H54 (cell line): ENCODE measurements at regions not wholly inside any gene's neighbourhood (a gene's known extent, or its start where the extent isn't known, plus 50 kb on each side); places are given as distances from the start of the nearest gene placed in this dataset.

Experiments used
- DNase-seq: peaks from one replicate; pipeline ENCODE4 v3.0.0; 2011; ENCODE audit warnings: low spot score, mixed read lengths; ENCODE audit not compliant: insufficient read length
- FAIRE-seq: peaks from 3 replicates; lab custom pipeline; 2011; peaks lifted over from hg19 to GRCh38; lab: Jason Lieb, UNC
- POLR2A ChIP-seq: IDR thresholded peaks from 2 replicates; pipeline ENCODE4 v1.6.1; 2011; ENCODE audit warnings: low read depth, mild to moderate bottlenecking, low read length

- FAIRE-seq (no peak), DNase-seq (no peak)
- TF ChIP-seq POLR2A, result no peak
Observed at GRCh38 chr10:130750441-130750840, 561.1 kb downstream of the TCERG1L start.

GRCh38 chr10:130751106-130751840 is 560.2 kb downstream of the TCERG1L start:
- no peak for TF ChIP-seq POLR2A
- no peak for DNase-seq
- FAIRE-seq, result no peak

- no peak for DNase-seq
- no peak for FAIRE-seq
- no peak for TF ChIP-seq POLR2A
Observed at GRCh38 chr10:130751851-130752250, 559.7 kb downstream of the TCERG1L start.

- no peak for TF ChIP-seq POLR2A
- DNase-seq, result no peak
- FAIRE-seq, result no peak
Observed at GRCh38 chr10:130756651-130757050, 554.9 kb downstream of the TCERG1L start.

GRCh38 chr10:130757271-130757670 is 554.2 kb downstream of the TCERG1L start:
- FAIRE-seq (no peak), DNase-seq (no peak)
- no peak for TF ChIP-seq POLR2A

GRCh38 chr10:130757821-130758489 is 553.6 kb downstream of the TCERG1L start:
- FAIRE-seq (no peak), DNase-seq (no peak)
- TF ChIP-seq POLR2A, result no peak

- DNase-seq, result no peak
- no peak for TF ChIP-seq POLR2A
- FAIRE-seq, result no peak
Observed at GRCh38 chr10:130758529-130758928, 553.0 kb downstream of the TCERG1L start.

- DNase-seq, result no peak
- no peak for FAIRE-seq
- TF ChIP-seq POLR2A, result no peak
Observed at GRCh38 chr10:130761032-130761575, 550.4 kb downstream of the TCERG1L start.

GRCh38 chr10:130761788-130762301 is 549.7 kb downstream of the TCERG1L start:
- TF ChIP-seq POLR2A, result no peak
- DNase-seq (no peak), FAIRE-seq (no peak)

- TF ChIP-seq POLR2A, result no peak
- no peak for DNase-seq
- FAIRE-seq, result no peak
Observed at GRCh38 chr10:130762491-130762890, 549.0 kb downstream of the TCERG1L start.

- FAIRE-seq, result no peak
- no peak for TF ChIP-seq POLR2A
- no peak for DNase-seq
Observed at GRCh38 chr10:130763071-130763470, 548.5 kb downstream of the TCERG1L start.

GRCh38 chr10:130763491-130763890 is 548.0 kb downstream of the TCERG1L start:
- DNase-seq (no peak), FAIRE-seq (no peak)
- no peak for TF ChIP-seq POLR2A

GRCh38 chr10:130764651-130765050 is 546.9 kb downstream of the TCERG1L start:
- DNase-seq, result no peak
- FAIRE-seq, result no peak
- no peak for TF ChIP-seq POLR2A

- no peak for TF ChIP-seq POLR2A
- FAIRE-seq, result no peak
- no peak for DNase-seq
Observed at GRCh38 chr10:130766071-130766470, 545.5 kb downstream of the TCERG1L start.
